Lung (tissue), 11 donors: ENCODE measurements at regions not wholly inside any gene's neighbourhood (a gene's known extent, or its start where the extent isn't known, plus 50 kb on each side); places are given as distances from the start of the nearest gene placed in this dataset.

Source experiments
- ATAC-seq: fragments of 200-7000 bp; cut with Tn5 transposase; one replicate; pipeline ENCODE4 v1.9.1; 2020; ENCODE audit warnings: moderate number of reproducible peaks; ENCODE audit not compliant: insufficient read depth, low FRiP score
- DNase-seq, 3 donors: peaks; one replicate each; pipeline ENCODE4 v3.0.0-alpha.2; 2013 to 2017
- H3K27ac ChIP-seq, 2 donors: one replicate each; pipeline ENCODE4 v1.5.1; 2013; ENCODE audit warnings: mild to moderate bottlenecking in 2 of 2, moderate library complexity in 2 of 2, control low read depth in 1 of 2, inconsistent platforms in 1 of 2, low read depth in 1 of 2, low read length in 1 of 2
- H3K27me3 ChIP-seq, 3 donors: one replicate each; pipeline ENCODE4 v1.5.1; 2013; ENCODE audit warnings: low read length in 2 of 3; ENCODE audit not compliant: control insufficient read depth in 3 of 3, insufficient read depth in 3 of 3
- H3K36me3 ChIP-seq, 4 donors: one replicate each; pipeline ENCODE4 v1.5.1; 2013; ENCODE audit warnings: low read length in 4 of 4, mild to moderate bottlenecking in 1 of 4, moderate library complexity in 1 of 4; ENCODE audit not compliant: control insufficient read depth in 4 of 4, insufficient read depth in 4 of 4
- H3K4me1 ChIP-seq, 5 donors: one replicate each; pipeline ENCODE4 v1.5.1; 2013; ENCODE audit warnings: low read length in 5 of 5, mild to moderate bottlenecking in 2 of 5, moderate library complexity in 1 of 5; ENCODE audit not compliant: control insufficient read depth in 5 of 5, insufficient read depth in 5 of 5
- H3K4me3 ChIP-seq: one replicate; pipeline ENCODE4 v1.5.1; 2013; ENCODE audit warnings: mild to moderate bottlenecking, control low read depth, moderate library complexity
- H3K9ac ChIP-seq, 2 donors: one replicate each; pipeline ENCODE4 v1.5.1; 2013; ENCODE audit warnings: low read length in 2 of 2, control low read depth in 1 of 2; ENCODE audit not compliant: insufficient read depth in 1 of 2
- H3K9me3 ChIP-seq, 4 donors: one replicate each; pipeline ENCODE4 v1.5.1; 2013; ENCODE audit warnings: low read length in 3 of 4, mild to moderate bottlenecking in 1 of 4, moderate library complexity in 1 of 4; ENCODE audit not compliant: control insufficient read depth in 4 of 4, insufficient read depth in 3 of 4
- CTCF ChIP-seq: IDR thresholded peaks from 2 replicates; pipeline ENCODE4 v1.5.1; 2012; ENCODE audit warnings: mild to moderate bottlenecking; ENCODE audit errors: control extremely low read depth, extremely low read depth
- WGBS, 2 donors: extraction: QIAGEN DNeasy Blood & Tissue Kit; methylation state at CpG; one replicate each; pipeline ENCODE4 v1.1.7; 2013; 5-methylcytosine and 5-hydroxymethylcytosine counted together
- donor health status: control.
- donor health status: control.
- donor health status: Bipolar disorder and iron deficiency.
- donor health status: healthy.
- donor health status: DM: yes; HTN: yes; CAD: no.

DNA sequence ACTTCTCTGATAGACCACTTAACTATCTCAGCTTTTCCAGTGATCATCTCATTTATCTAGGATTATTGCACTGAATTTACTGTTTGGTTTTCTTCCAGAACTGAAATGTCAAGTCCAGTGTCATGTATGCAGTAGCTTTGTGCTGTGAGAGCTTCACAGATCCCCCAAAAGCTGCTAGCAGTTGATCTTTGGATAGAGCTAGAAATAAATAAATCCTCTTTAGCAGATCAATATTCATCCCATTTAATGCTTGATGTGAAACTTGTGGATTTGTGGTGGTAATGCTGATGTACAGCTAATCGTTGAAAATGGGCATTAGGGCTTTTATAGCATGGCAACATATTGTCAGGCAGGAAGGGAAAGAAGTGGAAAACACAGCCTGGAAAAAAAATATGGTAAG lies 509.6 kb upstream of the FAM241A start:
- ATAC-seq (no peak), DNase-seq (no peak)
- Histone ChIP-seq H3K9ac (no peak overlapping the region), H3K4me1 (no peaks in the 10 kb centered on the region), H3K4me3 (no peak overlapping the region), H3K27me3 (peaks cover 3 to 16% (median 10%) of the 10 kb centered on the region in 3 donors), H3K36me3 (no peaks in the 10 kb centered on the region), H3K9me3 (no peaks in the 10 kb centered on the region), H3K27ac (no peak overlapping the region)
- no peak for TF ChIP-seq CTCF
- 82 to 92% methylated on average over 1 of the region's 1 CpG for WGBS, 2 donors

GRCh38 chr4:111636961-111637585 lies 508.2 kb upstream of the FAM241A start:
- no peaks in the 10 kb centered on the region for H3K36me3 ChIP-seq
- WGBS, 2 donors: 48 to 49% methylated on average over 2 of the region's 2 CpGs
- H3K27ac ChIP-seq: no peak overlapping the region
- no peak for ATAC-seq
- TF ChIP-seq CTCF: no peak
- H3K4me1 ChIP-seq: no peaks in the 10 kb centered on the region
- H3K4me3 ChIP-seq: no peak overlapping the region
- no peaks in the 10 kb centered on the region for H3K9me3 ChIP-seq
- no peak for DNase-seq
- H3K27me3 ChIP-seq: peaks cover 3 to 14% (median 7%) of the 10 kb centered on the region in 3 donors
- H3K9ac ChIP-seq: no peak overlapping the region

GRCh38 chr4:111639120-111639690 lies 506.0 kb upstream of the FAM241A start:
- ATAC-seq: no peak
- 67 to 83% methylated on average over 3 of the region's 3 CpGs for WGBS, 2 donors
- H3K9ac ChIP-seq: no peak overlapping the region
- no peak for DNase-seq
- no peak overlapping the region for H3K4me3 ChIP-seq
- no peak for TF ChIP-seq CTCF
- no peak overlapping the region for H3K27ac ChIP-seq
- H3K27me3 ChIP-seq: peaks cover 0 to 10% (median 7%) of the 10 kb centered on the region in 3 donors
- no peaks in the 10 kb centered on the region for H3K4me1 ChIP-seq
- no peaks in the 10 kb centered on the region for H3K36me3 ChIP-seq
- H3K9me3 ChIP-seq: no peaks in the 10 kb centered on the region

DNA sequence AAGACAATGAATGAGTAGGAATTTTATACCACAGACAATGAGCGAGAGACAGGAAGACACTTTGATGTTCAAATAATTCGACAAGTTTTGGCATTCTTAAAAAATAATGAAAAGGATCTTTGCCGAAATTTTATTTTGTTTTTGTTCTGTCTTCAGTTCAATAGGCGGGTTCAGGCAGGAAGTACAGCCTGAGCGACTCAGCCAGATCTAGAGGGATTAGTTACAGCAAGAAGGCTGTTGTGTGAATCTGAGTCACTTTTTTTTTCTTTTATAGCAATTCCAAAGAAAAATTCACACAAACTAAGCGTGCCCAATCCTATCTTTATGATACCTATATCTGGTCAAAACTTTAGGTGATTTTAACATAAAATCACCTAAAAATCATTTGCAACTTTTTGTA lies 505.4 kb upstream of the FAM241A start:
- no peak for DNase-seq
- ATAC-seq: no peak
- Histone ChIP-seq H3K4me1 (no peaks in the 10 kb centered on the region), H3K27ac (no peak overlapping the region), H3K4me3 (no peak overlapping the region), H3K9me3 (no peaks in the 10 kb centered on the region), H3K9ac (no peak overlapping the region), H3K36me3 (no peaks in the 10 kb centered on the region), H3K27me3 (peaks cover 0 to 10% (median 7%) of the 10 kb centered on the region in 3 donors)
- WGBS, 2 donors: 52% methylated on average over 6 of the region's 6 CpGs
- TF ChIP-seq CTCF: no peak
